ENCODE measurements at regions not wholly inside any gene's neighbourhood (a gene's known extent, or its start where the extent isn't known, plus 50 kb on each side); places are given as distances from the start of the nearest gene placed in this dataset.

GRCh38 chr9:94165592-94166235, 81.5 kb downstream of the PTPDC1 start:
- no peak for TF ChIP-seq CTCF (IDR thresholded peaks at IDR 0.05)
- Histone ChIP-seq H3K4me1 (peaks cover 7 to 33% (median 18%) of the 10 kb centered on the region in 3 donors), H3K27ac (peak overlapping the region; percentile 97 to 100 (median 100)), H3K4me3 (peak overlapping the region; percentile 84 to 95 (median 90)), H3K9me3 (no peaks in the 10 kb centered on the region), H3K27me3 (no peaks in the 10 kb centered on the region), H3K36me3 (no peaks in the 10 kb centered on the region)
- FAIRE-seq (no peak), ATAC-seq (peak; percentile 85 to 95 (median 89)), DNase-seq (peak; percentile 94 to 99 (median 98))
- intact Hi-C loops (cut with DNase I), result no loop called here
- 5 to 8% methylated on average over 38 to 49 of the region's 49 CpGs for WGBS, 2 donors

- DNase-seq (peak; percentile 92 to 99 (median 98)), FAIRE-seq (no peak), ATAC-seq (peak; percentile 74 to 86 (median 80))
- intact Hi-C loops (cut with DNase I), result no loop called here
- Histone ChIP-seq H3K27me3 (no peaks in the 10 kb centered on the region), H3K4me1 (peaks cover 9 to 40% (median 25%) of the 10 kb centered on the region in 3 donors), H3K27ac (peak overlapping the region; percentile 97 to 100 (median 100)), H3K36me3 (no peaks in the 10 kb centered on the region), H3K9me3 (no peaks in the 10 kb centered on the region), H3K4me3 (peak overlapping the region; percentile 84 to 95 (median 90))
- WGBS, 2 donors, result 0% methylated on average over 61 to 95 of the region's 96 CpGs
- TF ChIP-seq CTCF (IDR thresholded peaks at IDR 0.05), result no peak
Measured at GRCh38 chr9:94166236-94166975, 82.1 kb downstream of the PTPDC1 start.

DNA sequence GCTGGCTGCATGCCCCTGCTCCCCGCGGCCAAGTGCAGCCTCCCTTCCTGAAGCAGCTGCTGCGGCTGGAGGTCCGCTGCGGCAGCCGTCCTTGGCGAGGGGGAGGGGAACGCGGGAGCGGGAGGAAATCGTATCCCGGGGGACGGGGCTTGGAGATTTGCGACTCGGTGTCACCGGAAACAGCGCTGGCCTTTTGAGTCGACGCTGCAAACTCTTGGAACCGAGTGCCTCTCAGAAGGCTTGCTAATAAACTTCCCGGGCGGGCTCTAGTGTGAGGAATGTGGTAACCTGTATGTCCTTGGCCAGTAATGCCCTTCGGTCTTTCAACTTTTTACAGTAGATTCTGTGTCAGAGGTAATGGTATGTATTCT, 82.7 kb downstream of the PTPDC1 start:
- 0 to 1% methylated on average over 23 of the region's 23 CpGs for WGBS, 2 donors
- Histone ChIP-seq H3K27ac (peak overlapping the region; percentile 97 to 100 (median 100)), H3K36me3 (no peaks in the 10 kb centered on the region), H3K27me3 (no peaks in the 10 kb centered on the region), H3K4me1 (peaks cover 14 to 46% (median 31%) of the 10 kb centered on the region in 3 donors), H3K4me3 (peak overlapping the region; percentile 59 to 95 (median 90)), H3K9me3 (no peaks in the 10 kb centered on the region)
- ATAC-seq (peak in 2 of 4 donors; percentile 28 to 38), FAIRE-seq (no peak), DNase-seq (no peak)
- intact Hi-C loops (cut with DNase I), result no loop called here
- TF ChIP-seq CTCF (IDR thresholded peaks at IDR 0.05), result no peak

DNA sequence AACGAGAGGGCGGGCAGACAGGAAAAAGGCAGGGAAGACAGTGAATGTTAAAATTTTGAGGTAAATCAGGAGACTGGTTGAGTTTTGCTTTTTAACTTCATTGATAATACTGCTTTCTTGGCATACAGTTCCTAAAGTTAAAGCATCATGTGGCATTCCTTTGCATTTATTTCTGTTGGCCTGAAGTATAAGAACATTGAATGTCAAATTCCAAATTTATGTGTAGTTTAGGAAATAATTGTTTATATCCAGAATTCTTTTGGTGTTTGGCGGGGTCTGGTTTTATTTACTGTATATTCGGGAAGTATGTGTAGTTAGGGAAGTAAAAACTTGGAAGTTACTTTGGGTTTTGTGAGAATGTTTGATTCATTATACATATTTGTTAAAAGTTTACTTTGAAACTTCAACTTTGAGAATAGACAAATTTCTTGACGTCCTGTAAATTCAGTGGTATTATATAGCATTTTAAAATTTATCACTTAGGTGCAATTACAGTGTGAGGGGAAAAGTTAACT, 83.2 kb downstream of the PTPDC1 start:
- ATAC-seq (no peak), FAIRE-seq (no peak), DNase-seq (no peak)
- no peak for TF ChIP-seq CTCF (IDR thresholded peaks at IDR 0.05)
- H3K27ac ChIP-seq, result peak overlapping the region; percentile 97 to 100 (median 100)
- H3K9me3 ChIP-seq, result no peaks in the 10 kb centered on the region
- intact Hi-C loops (cut with DNase I), result no loop called here
- H3K36me3 ChIP-seq, result no peaks in the 10 kb centered on the region
- H3K27me3 ChIP-seq, result no peaks in the 10 kb centered on the region
- peaks cover 19 to 51% (median 35%) of the 10 kb centered on the region in 3 donors for H3K4me1 ChIP-seq
- H3K4me3 ChIP-seq, result peak overlapping the region; percentile 59 to 95 (median 90)
- 0 to 1% methylated on average over 5 of the region's 5 CpGs for WGBS, 2 donors

All from pancreas (tissue), 10 donors.